ENCODE measurements at regions not wholly inside any gene's neighbourhood (a gene's known extent, or its start where the extent isn't known, plus 50 kb on each side); places are given as distances from the start of the nearest gene placed in this dataset.

DNA sequence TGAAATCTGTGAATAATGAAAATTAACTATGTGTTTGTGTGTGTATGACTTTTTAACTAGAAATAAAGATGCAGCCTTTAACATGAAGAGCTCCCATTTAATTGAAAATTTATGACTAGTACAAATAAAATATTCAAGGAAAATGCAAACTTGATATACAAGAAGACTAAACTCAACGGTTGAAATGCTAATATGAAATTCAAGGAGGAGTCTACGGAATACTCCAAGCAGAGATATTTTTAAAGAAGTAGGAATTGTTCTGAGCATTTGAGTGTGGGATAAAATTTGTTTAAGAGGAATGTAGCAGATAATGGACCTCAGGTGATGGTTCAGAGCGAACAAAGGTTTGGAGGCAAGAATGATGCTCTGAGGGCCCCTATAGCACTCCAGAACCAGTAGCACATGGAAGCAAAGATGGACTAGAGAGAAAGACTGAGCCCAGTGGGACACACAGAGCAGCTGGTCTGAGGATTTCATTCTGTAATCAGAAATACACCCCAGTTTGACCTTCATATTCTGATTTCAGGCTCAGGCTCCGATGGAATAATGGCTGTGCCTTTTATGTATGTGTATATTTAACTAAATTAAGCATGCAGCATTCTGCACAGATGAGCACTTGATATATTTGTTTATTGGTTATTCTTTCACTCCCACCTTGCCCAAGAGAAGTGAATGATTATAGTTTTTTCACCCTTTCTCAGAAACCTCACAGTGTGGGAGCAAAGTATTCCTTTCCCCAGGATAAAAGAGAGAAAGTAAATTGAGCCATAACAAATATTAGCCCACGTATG is 227.1 kb downstream of the ZPLD1 start:
- H3K14ac ChIP-seq (ENCODE audit: insufficient read length): no peak overlapping the region
- no peaks in the 10 kb centered on the region for H3K4me1 ChIP-seq (replicated peaks in 1 of 4; ENCODE audit: control insufficient read depth in 3 of 4, insufficient read depth in 4 of 4, low read length in 3 of 4)
- H4K91ac ChIP-seq (replicated peaks; ENCODE audit: insufficient read length, low read length): no peak overlapping the region
- H3K23ac ChIP-seq (ENCODE audit: insufficient read length): no peak overlapping the region
- H4K8ac ChIP-seq (ENCODE audit: extremely low read depth, insufficient read depth, low read length): no peak overlapping the region
- H2AFZ ChIP-seq (ENCODE audit: low read length): no peak overlapping the region
- H3K27ac ChIP-seq (ENCODE audit: low read depth, low read length): no peak overlapping the region
- no peak overlapping the region for H3K4ac ChIP-seq (replicated peaks; ENCODE audit: insufficient read length, low read depth, low read length)
- no peak overlapping the region for H3K56ac ChIP-seq (replicated peaks; ENCODE audit: insufficient read length, low read depth, low read length)
- no peak for TF ChIP-seq KDM1A (IDR thresholded peaks at IDR 0.05; ENCODE audit: borderline replicate concordance, low read length)
- no peak for TF ChIP-seq BRCA1 (IDR thresholded peaks at IDR 0.05; ENCODE audit: low read depth, low read length)
- TF ChIP-seq CBX8 (IDR thresholded peaks at IDR 0.05; ENCODE audit: borderline replicate concordance, low read depth, low read length): no peak
- TF ChIP-seq SRF (IDR thresholded peaks at IDR 0.05; ENCODE audit: low read depth, low read length): no peak
- no peak for TF ChIP-seq SIN3A (conservative IDR thresholded peaks at IDR 0.05 in 1 of 2, IDR thresholded peaks at IDR 0.05 in 1 of 2; ENCODE audit: low read depth in 1 of 2, low read length in 2 of 2)
- TF ChIP-seq RNF2 (IDR thresholded peaks at IDR 0.05; ENCODE audit: borderline replicate concordance, low read depth, low read length, missing control alignments, poor library complexity, severe bottlenecking): no peak
- ChIA-PET CTCF (ENCODE audit: partially characterized antibody) (interaction anchor here (0.9 to 3.9 kb wide), 2 partner anchors 11 to 25 kb away, joined by 3 to 16 read pairs; no protein-coding TSS in a partner anchor), POLR2A (ENCODE audit: partially characterized antibody) (no interaction called here)
- no peak overlapping the region for H3K4me3 ChIP-seq (ENCODE audit: extremely low read depth in 1 of 4, insufficient read depth in 2 of 4, low read depth in 3 of 4, low read length in 4 of 4)
- H2BK5ac ChIP-seq (ENCODE audit: low read depth, low read length): no peak overlapping the region
- no peak overlapping the region for H3K18ac ChIP-seq (ENCODE audit: extremely low read depth, low read length)
- H3K79me1 ChIP-seq (ENCODE audit: low read depth, low read length): no peaks in the 10 kb centered on the region
- no peak for DNase-seq (ENCODE audit: low read depth in 1 of 2, low spot score in 2 of 2)
- H2BK120ac ChIP-seq (replicated peaks; ENCODE audit: low read depth, low read length): no peak overlapping the region
- no peaks in the 10 kb centered on the region for H3K27me3 ChIP-seq (replicated peaks in 1 of 4; ENCODE audit: control insufficient read depth in 3 of 4, extremely low read depth in 1 of 4, insufficient read depth in 3 of 4, low read length in 3 of 4)
- H3K4me2 ChIP-seq (ENCODE audit: insufficient read depth in 1 of 2, low read depth in 2 of 2, low read length in 2 of 2): no peak overlapping the region
- WGBS, 2 experiments (ENCODE audit: extremely low coverage in 1 of 2, insufficient coverage in 1 of 2, insufficient read length in 1 of 2, insufficient replicate concordance in 2 of 2, low coverage in 1 of 2, low lambda C conversion rate in 2 of 2, missing lambda C conversion rate in 1 of 2): 92% methylated on average over 5 of the region's 5 CpGs; no CpG with 5 or more reads in 1 of the 2 experiments
- no peak overlapping the region for H2BK12ac ChIP-seq (ENCODE audit: low read depth, low read length)
- no peak overlapping the region for H2BK15ac ChIP-seq (ENCODE audit: low read length)
- H4K20me1 ChIP-seq (replicated peaks in 1 of 2; ENCODE audit: control insufficient read depth in 1 of 2, insufficient read depth in 2 of 2, low read length in 2 of 2): no peaks in the 10 kb centered on the region
- H3K9me3 ChIP-seq (ENCODE audit: insufficient read depth in 2 of 2, low read depth in 1 of 2, low read length in 1 of 2): no peaks in the 10 kb centered on the region
- H2BK20ac ChIP-seq (ENCODE audit: low read length): no peak overlapping the region
- no peak for FAIRE-seq
- H3K79me2 ChIP-seq (ENCODE audit: control insufficient read depth in 1 of 2, insufficient read depth in 2 of 2, low read length in 2 of 2): no peaks in the 10 kb centered on the region
- no peak overlapping the region for H4K5ac ChIP-seq (ENCODE audit: insufficient read length, low read depth, low read length)
- H3K23me2 ChIP-seq (ENCODE audit: low read depth, low read length): no peaks in the 10 kb centered on the region
- no peak overlapping the region for H2AK5ac ChIP-seq (ENCODE audit: low read depth, low read length)
- no peak overlapping the region for H3K9ac ChIP-seq (replicated peaks in 1 of 4; ENCODE audit: extremely low read depth in 1 of 4, low read depth in 3 of 4, low read length in 3 of 4)
- H3K36me3 ChIP-seq (ENCODE audit: control insufficient read depth in 2 of 4, insufficient read depth in 4 of 4, low read length in 3 of 4): no peaks in the 10 kb centered on the region
